ENCODE measurements at regions not wholly inside any gene's neighbourhood (a gene's known extent, or its start where the extent isn't known, plus 50 kb on each side); places are given as distances from the start of the nearest gene placed in this dataset.

GRCh38 chr4:134955059-134955458, 753.5 kb upstream of the PABPC4L start:
- no peak for TF ChIP-seq CTCF (IDR thresholded peaks at IDR 0.05; ENCODE audit: insufficient read depth, low read depth, low read length)
- TF ChIP-seq EZH2 (IDR thresholded peaks at IDR 0.05; ENCODE audit: insufficient read depth, low read length) = no peak

GRCh38 chr4:134952775-134953174, 751.2 kb upstream of the PABPC4L start:
- H3K36me3 ChIP-seq (ENCODE audit: insufficient read depth, low read length) = no peaks in the 10 kb centered on the region
- no peak overlapping the region for H3K4me3 ChIP-seq (ENCODE audit: insufficient read depth, low read depth, low read length)
- no peak overlapping the region for H3K27ac Mint-ChIP-seq (ENCODE audit: unreplicated experiment)
- DNase-seq (ENCODE audit: low read depth) (no peak), FAIRE-seq (no peak)
- H3K79me2 ChIP-seq (ENCODE audit: insufficient read depth, low read length) = no peaks in the 10 kb centered on the region
- no peak overlapping the region for H3K9ac ChIP-seq (ENCODE audit: low read length)
- no peak overlapping the region for H3K27ac ChIP-seq (ENCODE audit: low read depth, low read length)
- no peaks in the 10 kb centered on the region for H3K36me3 Mint-ChIP-seq (ENCODE audit: low read depth, unreplicated experiment)
- H3K4me2 ChIP-seq (ENCODE audit: low read length) = no peak overlapping the region
- no peaks in the 10 kb centered on the region for H3K4me1 ChIP-seq (ENCODE audit: insufficient read depth, low read length)
- no peaks in the 10 kb centered on the region for H3K27me3 ChIP-seq (ENCODE audit: insufficient read depth, low read length)
- H3K4me3 Mint-ChIP-seq (ENCODE audit: unreplicated experiment) = no peak overlapping the region
- H3K9me3 ChIP-seq (ENCODE audit: insufficient read depth, low read depth, low read length) = no peaks in the 10 kb centered on the region
- no peaks in the 10 kb centered on the region for H3K4me1 Mint-ChIP-seq (ENCODE audit: low read depth, unreplicated experiment)
- no peaks in the 10 kb centered on the region for H4K20me1 ChIP-seq (ENCODE audit: insufficient read depth, low read length)
- H2AFZ ChIP-seq (ENCODE audit: low read depth, low read length) = no peak overlapping the region
- TF ChIP-seq EZH2 (IDR thresholded peaks at IDR 0.05; ENCODE audit: insufficient read depth, low read length) (no peak), CTCF (IDR thresholded peaks at IDR 0.05; ENCODE audit: insufficient read depth, low read depth, low read length) (no peak)
- no peaks in the 10 kb centered on the region for H3K27me3 Mint-ChIP-seq (ENCODE audit: low read depth, unreplicated experiment)
- H3K9me3 Mint-ChIP-seq (ENCODE audit: unreplicated experiment) = no peaks in the 10 kb centered on the region

More at GRCh38 chr4:134955059-134955458, 753.5 kb upstream of the PABPC4L start:
- no peak overlapping the region for H3K4me2 ChIP-seq (ENCODE audit: low read length)
- H3K9me3 Mint-ChIP-seq (ENCODE audit: unreplicated experiment) = no peaks in the 10 kb centered on the region
- no peaks in the 10 kb centered on the region for H3K9me3 ChIP-seq (ENCODE audit: insufficient read depth, low read depth, low read length)
- no peaks in the 10 kb centered on the region for H3K27me3 ChIP-seq (ENCODE audit: insufficient read depth, low read length)
- no peak for DNase-seq (ENCODE audit: low read depth)
- H3K4me1 ChIP-seq (ENCODE audit: insufficient read depth, low read length) = no peaks in the 10 kb centered on the region
- no peaks in the 10 kb centered on the region for H3K27me3 Mint-ChIP-seq (ENCODE audit: low read depth, unreplicated experiment)
- H3K27ac ChIP-seq (ENCODE audit: low read depth, low read length) = no peak overlapping the region
- H2AFZ ChIP-seq (ENCODE audit: low read depth, low read length) = no peak overlapping the region
- H3K27ac Mint-ChIP-seq (ENCODE audit: unreplicated experiment) = no peak overlapping the region
- no peaks in the 10 kb centered on the region for H3K4me1 Mint-ChIP-seq (ENCODE audit: low read depth, unreplicated experiment)
- no peak overlapping the region for H3K9ac ChIP-seq (ENCODE audit: low read length)
- H3K4me3 Mint-ChIP-seq (ENCODE audit: unreplicated experiment) = no peak overlapping the region
- no peak overlapping the region for H3K4me3 ChIP-seq (ENCODE audit: insufficient read depth, low read depth, low read length)
- no peak for FAIRE-seq
- H4K20me1 ChIP-seq (ENCODE audit: insufficient read depth, low read length) = no peaks in the 10 kb centered on the region
- no peaks in the 10 kb centered on the region for H3K36me3 ChIP-seq (ENCODE audit: insufficient read depth, low read length)
- no peaks in the 10 kb centered on the region for H3K79me2 ChIP-seq (ENCODE audit: insufficient read depth, low read length)
- no peaks in the 10 kb centered on the region for H3K36me3 Mint-ChIP-seq (ENCODE audit: low read depth, unreplicated experiment)

- DNase-seq (ENCODE audit: low read depth) (no peak), FAIRE-seq (no peak)
- H4K20me1 ChIP-seq (ENCODE audit: insufficient read depth, low read length) = no peaks in the 10 kb centered on the region
These were observed 750.7 kb upstream of the PABPC4L start for GRCh38 chr4:134952305-134952704.

More at GRCh38 chr4:134952305-134952704, 750.7 kb upstream of the PABPC4L start:
- no peak overlapping the region for H2AFZ ChIP-seq (ENCODE audit: low read depth, low read length)
- H3K27ac Mint-ChIP-seq (ENCODE audit: unreplicated experiment) = no peak overlapping the region
- no peaks in the 10 kb centered on the region for H3K27me3 ChIP-seq (ENCODE audit: insufficient read depth, low read length)
- H3K27me3 Mint-ChIP-seq (ENCODE audit: low read depth, unreplicated experiment) = no peaks in the 10 kb centered on the region
- H3K4me2 ChIP-seq (ENCODE audit: low read length) = no peak overlapping the region
- H3K4me1 ChIP-seq (ENCODE audit: insufficient read depth, low read length) = no peaks in the 10 kb centered on the region
- H3K79me2 ChIP-seq (ENCODE audit: insufficient read depth, low read length) = no peaks in the 10 kb centered on the region
- no peak overlapping the region for H3K9ac ChIP-seq (ENCODE audit: low read length)
- no peaks in the 10 kb centered on the region for H3K9me3 ChIP-seq (ENCODE audit: insufficient read depth, low read depth, low read length)
- no peak overlapping the region for H3K4me3 Mint-ChIP-seq (ENCODE audit: unreplicated experiment)
- H3K36me3 Mint-ChIP-seq (ENCODE audit: low read depth, unreplicated experiment) = no peaks in the 10 kb centered on the region
- TF ChIP-seq CTCF (IDR thresholded peaks at IDR 0.05; ENCODE audit: insufficient read depth, low read depth, low read length) = no peak
- no peak for TF ChIP-seq EZH2 (IDR thresholded peaks at IDR 0.05; ENCODE audit: insufficient read depth, low read length)
- no peak overlapping the region for H3K4me3 ChIP-seq (ENCODE audit: insufficient read depth, low read depth, low read length)
- no peaks in the 10 kb centered on the region for H3K36me3 ChIP-seq (ENCODE audit: insufficient read depth, low read length)
- no peaks in the 10 kb centered on the region for H3K9me3 Mint-ChIP-seq (ENCODE audit: unreplicated experiment)
- H3K27ac ChIP-seq (ENCODE audit: low read depth, low read length) = no peak overlapping the region
- no peaks in the 10 kb centered on the region for H3K4me1 Mint-ChIP-seq (ENCODE audit: low read depth, unreplicated experiment)

All from astrocyte (in vitro differentiated cells and primary cell).